ENCODE measurements at regions not wholly inside any gene's neighbourhood (a gene's known extent, or its start where the extent isn't known, plus 50 kb on each side); places are given as distances from the start of the nearest gene placed in this dataset.

DNA sequence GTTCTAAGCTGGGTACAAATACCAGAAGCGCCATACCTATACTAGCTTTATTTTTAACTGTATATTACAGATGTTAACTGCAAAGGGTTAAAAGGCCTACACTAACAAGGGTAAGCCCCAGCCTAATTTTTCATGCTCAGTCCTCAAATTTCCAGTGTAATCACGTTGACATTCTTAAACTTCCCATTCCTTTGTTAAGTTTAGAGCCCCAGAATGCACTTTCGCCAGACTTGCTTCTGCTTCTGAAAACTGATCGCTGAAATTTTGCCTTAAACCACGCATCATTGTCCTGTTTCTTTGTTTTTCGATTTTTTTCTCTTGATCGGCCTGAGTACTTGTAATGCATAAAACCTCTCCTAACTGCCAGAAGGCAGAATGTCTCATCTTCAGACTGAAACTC lies 2141.9 kb upstream of the AGA start:
- no peak for DNase-seq (ENCODE audit: insufficient read length, low spot score, missing footprints)
- no peak overlapping the region for H3K27ac ChIP-seq (ENCODE audit: low read depth, low read length)
- H3K9me3 ChIP-seq (ENCODE audit: low read depth, low read length): no peaks in the 10 kb centered on the region
- H3K4me3 ChIP-seq (ENCODE audit: insufficient read depth, low read length): no peak overlapping the region
- TF ChIP-seq CTCF (IDR thresholded peaks at IDR 0.05; ENCODE audit: extremely low read depth, low read depth, low read length): no peak
- no peaks in the 10 kb centered on the region for H3K36me3 ChIP-seq (ENCODE audit: insufficient read depth, low read length)
- H2AFZ ChIP-seq (ENCODE audit: low read length): no peak overlapping the region
- no peaks in the 10 kb centered on the region for H3K4me1 ChIP-seq (ENCODE audit: insufficient read depth, low read length)
- no peaks in the 10 kb centered on the region for H3K79me2 ChIP-seq (ENCODE audit: insufficient read depth, low read length)
- no peak overlapping the region for H3K4me2 ChIP-seq (ENCODE audit: insufficient read depth, low read length)
- H4K20me1 ChIP-seq (ENCODE audit: insufficient read depth, low read length): no peaks in the 10 kb centered on the region
- no peaks in the 10 kb centered on the region for H3K27me3 ChIP-seq (ENCODE audit: insufficient read depth, low read length)

DNA sequence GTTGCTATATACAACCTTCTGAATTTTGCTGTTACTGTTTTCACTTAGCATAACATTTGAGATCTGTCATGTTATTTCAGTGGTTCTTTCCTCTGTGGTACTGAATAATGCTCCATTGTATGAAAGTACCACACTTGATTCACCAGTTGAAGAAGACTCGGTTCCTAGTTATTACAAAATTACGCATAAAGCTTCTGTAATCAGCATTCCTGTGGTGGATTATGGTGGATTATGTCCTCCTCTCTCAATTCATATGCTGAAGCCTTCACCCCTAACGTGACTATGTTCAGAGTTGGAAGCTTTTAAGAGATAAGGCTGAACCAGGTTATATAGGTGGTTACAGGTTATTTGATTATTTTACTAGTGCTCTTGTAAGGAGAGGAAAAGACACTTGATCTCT lies 2143.5 kb upstream of the AGA start:
- H3K36me3 ChIP-seq (ENCODE audit: insufficient read depth, low read length): no peaks in the 10 kb centered on the region
- no peak for TF ChIP-seq CTCF (IDR thresholded peaks at IDR 0.05; ENCODE audit: extremely low read depth, low read depth, low read length)
- H3K27ac ChIP-seq (ENCODE audit: low read depth, low read length): no peak overlapping the region
- no peak for DNase-seq (ENCODE audit: insufficient read length, low spot score, missing footprints)
- no peak overlapping the region for H2AFZ ChIP-seq (ENCODE audit: low read length)
- peaks cover 2% of the 10 kb centered on the region for H3K9me3 ChIP-seq (ENCODE audit: low read depth, low read length)
- no peaks in the 10 kb centered on the region for H3K79me2 ChIP-seq (ENCODE audit: insufficient read depth, low read length)
- no peaks in the 10 kb centered on the region for H3K4me1 ChIP-seq (ENCODE audit: insufficient read depth, low read length)
- H3K27me3 ChIP-seq (ENCODE audit: insufficient read depth, low read length): no peaks in the 10 kb centered on the region
- no peak overlapping the region for H3K4me3 ChIP-seq (ENCODE audit: insufficient read depth, low read length)
- no peaks in the 10 kb centered on the region for H4K20me1 ChIP-seq (ENCODE audit: insufficient read depth, low read length)
- no peak overlapping the region for H3K4me2 ChIP-seq (ENCODE audit: insufficient read depth, low read length)

GRCh38 chr4:179586460-179586859 lies 2144.2 kb upstream of the AGA start:
- Histone ChIP-seq H3K79me2 (ENCODE audit: insufficient read depth, low read length) (no peaks in the 10 kb centered on the region), H3K4me3 (ENCODE audit: insufficient read depth, low read length) (no peak overlapping the region), H3K4me2 (ENCODE audit: insufficient read depth, low read length) (no peak overlapping the region), H3K27ac (ENCODE audit: low read depth, low read length) (no peak overlapping the region), H4K20me1 (ENCODE audit: insufficient read depth, low read length) (no peaks in the 10 kb centered on the region), H3K27me3 (ENCODE audit: insufficient read depth, low read length) (no peaks in the 10 kb centered on the region), H3K36me3 (ENCODE audit: insufficient read depth, low read length) (no peaks in the 10 kb centered on the region), H3K4me1 (ENCODE audit: insufficient read depth, low read length) (no peaks in the 10 kb centered on the region), H2AFZ (ENCODE audit: low read length) (no peak overlapping the region), H3K9me3 (ENCODE audit: low read depth, low read length) (peaks cover 2% of the 10 kb centered on the region)
- no peak for DNase-seq (ENCODE audit: insufficient read length, low spot score, missing footprints)
- no peak for TF ChIP-seq CTCF (IDR thresholded peaks at IDR 0.05; ENCODE audit: extremely low read depth, low read depth, low read length)

DNA sequence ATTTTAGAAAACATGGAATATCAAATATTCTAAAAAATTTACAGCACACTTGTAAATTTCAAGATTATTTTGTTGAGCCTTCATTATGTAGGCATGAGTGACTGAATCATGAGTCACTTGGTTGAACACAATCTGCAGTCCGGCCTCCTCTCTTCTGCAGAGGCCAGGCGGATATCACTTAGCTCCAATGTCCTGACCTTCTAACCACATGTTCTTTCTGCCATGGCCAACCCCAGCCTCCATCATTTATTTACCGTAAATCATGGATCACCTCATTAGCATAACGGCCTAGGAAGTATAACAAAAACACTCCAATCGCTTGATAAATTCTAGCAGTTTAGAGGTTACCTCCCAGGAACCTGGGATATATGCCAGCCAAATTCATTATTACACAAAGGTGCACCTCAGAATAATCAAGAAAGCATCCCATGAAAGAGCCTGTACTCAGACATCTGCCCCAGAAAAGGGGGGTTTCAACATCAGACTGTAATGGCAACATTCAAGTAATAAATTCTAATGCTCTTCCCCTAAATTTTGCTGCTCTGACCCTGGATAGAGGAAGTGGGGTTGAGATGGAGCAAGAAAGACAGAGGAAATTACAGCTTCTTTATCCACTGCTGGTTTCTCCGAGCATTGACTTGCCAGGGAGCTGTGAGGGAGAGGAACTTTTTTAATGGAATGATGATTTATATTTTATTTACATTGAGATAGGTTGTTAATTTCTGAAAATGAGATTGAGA lies 2153.6 kb upstream of the AGA start:
- DNase-seq (ENCODE audit: insufficient read length, low spot score, missing footprints): no peak
- H3K9me3 ChIP-seq (ENCODE audit: low read depth, low read length): no peaks in the 10 kb centered on the region
- H3K36me3 ChIP-seq (ENCODE audit: insufficient read depth, low read length): no peaks in the 10 kb centered on the region
- H2AFZ ChIP-seq (ENCODE audit: low read length): no peak overlapping the region
- no peaks in the 10 kb centered on the region for H4K20me1 ChIP-seq (ENCODE audit: insufficient read depth, low read length)
- H3K4me3 ChIP-seq (ENCODE audit: insufficient read depth, low read length): no peak overlapping the region
- H3K79me2 ChIP-seq (ENCODE audit: insufficient read depth, low read length): no peaks in the 10 kb centered on the region
- no peak overlapping the region for H3K27ac ChIP-seq (ENCODE audit: low read depth, low read length)
- no peak overlapping the region for H3K4me2 ChIP-seq (ENCODE audit: insufficient read depth, low read length)
- no peak for TF ChIP-seq CTCF (IDR thresholded peaks at IDR 0.05; ENCODE audit: extremely low read depth, low read depth, low read length)
- H3K4me1 ChIP-seq (ENCODE audit: insufficient read depth, low read length): no peaks in the 10 kb centered on the region
- H3K27me3 ChIP-seq (ENCODE audit: insufficient read depth, low read length): no peaks in the 10 kb centered on the region
